GM10248 (cell line): ENCODE measurements at regions not wholly inside any gene's neighbourhood (a gene's known extent, or its start where the extent isn't known, plus 50 kb on each side); places are given as distances from the start of the nearest gene placed in this dataset.

Experiments
- CTCF ChIA-PET: fragments of 300-600 bp; sonication (Branson Sonifier 250); formaldehyde crosslinking; extraction: SDS; loops from one replicate; lab custom pipeline; 2021; ENCODE audit warnings: antibody characterized with exemption; lab: Yijun Ruan, JAX
- POLR2A ChIA-PET: fragments of 350-650 bp; sonication (Branson Sonifier 250); formaldehyde crosslinking; extraction: SDS; loops from one replicate; lab custom pipeline; 2020; ENCODE audit warnings: antibody characterized with exemption; lab: Yijun Ruan, JAX
- DNase-seq: peaks from one replicate; pipeline ENCODE4 v3.0.0; 2012; ENCODE audit errors: extremely low spot score
- CTCF ChIP-seq: IDR thresholded peaks from 2 replicates; pipeline ENCODE4 v1.5.1; 2012; ENCODE audit warnings: mild to moderate bottlenecking, low read depth; ENCODE audit errors: extremely low read depth, missing control alignments, control extremely low read depth

GRCh38 chr6:170111816-170112582 is 178.9 kb downstream of the DLL1 start:
- no peak for TF ChIP-seq CTCF
- ChIA-PET CTCF (no interaction called here), POLR2A (no interaction called here)
- DNase-seq, result no peak

DNA sequence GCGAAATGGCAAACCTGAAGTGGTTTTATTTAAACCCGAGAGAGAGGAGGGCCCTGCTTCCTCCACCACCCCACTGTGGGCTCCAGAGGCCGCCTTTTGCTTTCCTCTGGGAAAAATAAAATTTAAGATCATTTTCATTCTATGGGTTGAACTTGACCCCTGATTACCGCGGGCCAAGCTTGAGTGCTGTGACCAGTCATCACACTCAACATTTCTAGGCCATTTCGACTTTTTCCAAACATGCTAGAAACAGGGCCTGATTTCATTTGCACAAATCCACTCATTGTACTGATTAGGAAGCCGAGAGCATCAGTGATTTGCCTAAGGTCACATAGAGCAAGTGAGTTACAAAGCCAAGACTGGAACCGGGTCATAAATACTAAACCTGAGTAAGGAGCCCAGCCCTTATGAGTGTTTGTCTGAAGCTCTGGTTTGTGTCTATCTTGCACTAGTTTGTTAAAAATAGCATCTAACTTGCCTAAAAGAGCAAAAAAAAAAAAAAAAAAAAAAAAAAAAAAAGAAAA is 179.7 kb downstream of the DLL1 start:
- POLR2A ChIA-PET, result no interaction called here
- no peak for DNase-seq
- CTCF ChIA-PET, result no interaction called here
- TF ChIP-seq CTCF, result no peak

DNA sequence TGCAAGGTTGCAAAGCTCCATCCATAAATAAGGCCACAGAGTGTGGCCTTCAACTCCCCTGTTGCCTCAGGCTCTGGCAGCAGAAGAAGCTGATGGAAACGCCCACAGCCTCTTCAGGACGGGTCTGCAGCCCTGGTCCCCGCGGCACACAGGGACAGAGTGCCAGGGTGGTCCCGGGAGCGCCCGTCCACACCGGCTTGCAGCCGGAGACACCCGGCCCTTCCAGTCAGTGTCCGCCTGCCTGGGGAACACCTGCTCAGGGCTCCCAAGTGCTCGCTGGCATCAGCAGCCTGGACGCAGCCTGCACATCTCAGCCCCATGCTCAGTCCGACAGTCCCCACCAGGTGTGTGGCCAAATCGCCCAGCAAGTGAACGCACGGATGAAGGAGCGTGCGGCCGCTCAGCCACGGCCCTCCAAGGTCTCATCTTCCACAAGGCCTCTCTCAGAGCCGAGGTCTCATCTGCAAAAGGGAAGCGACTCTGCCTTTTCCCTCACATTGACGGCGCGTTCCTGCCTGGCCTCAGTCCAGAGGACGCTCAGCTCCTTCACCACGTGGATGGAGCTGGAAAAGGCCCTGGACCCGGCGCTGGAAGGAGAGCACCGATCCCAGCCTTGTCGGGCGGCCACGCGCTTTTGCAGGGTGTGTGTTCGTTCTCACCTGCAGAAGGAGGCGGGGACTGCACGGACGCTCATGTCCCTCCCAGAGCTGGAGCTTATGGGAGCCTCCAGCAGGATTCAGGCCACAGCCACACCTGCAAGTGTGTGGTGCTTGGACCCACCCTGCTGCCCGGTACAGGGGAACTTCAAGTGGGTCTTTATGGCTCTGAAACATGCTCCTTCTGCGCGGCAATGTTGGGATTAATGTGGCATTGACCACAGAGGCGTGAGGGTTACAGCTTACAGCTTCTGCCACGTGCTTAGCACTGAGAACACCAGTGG is 180.4 kb downstream of the DLL1 start:
- no peak for TF ChIP-seq CTCF
- ChIA-PET POLR2A (no interaction called here), CTCF (interaction anchor here (1.0 kb wide), 1 partner anchor 18 kb away, joined by 3 read pairs; no protein-coding TSS in a partner anchor)
- DNase-seq, result no peak

GRCh38 chr6:170108890-170109587 is 181.8 kb downstream of the DLL1 start:
- POLR2A ChIA-PET, result no interaction called here

GRCh38 chr6:170108456-170108855 is 182.4 kb downstream of the DLL1 start:
- CTCF ChIA-PET, result interaction anchor here (1.3 to 1.7 kb wide), 2 partner anchors 8 to 13 kb away, joined by 3 read pairs; no protein-coding TSS in a partner anchor
- no peak for TF ChIP-seq CTCF
- POLR2A ChIA-PET, result no interaction called here
- DNase-seq, result no peak

More at GRCh38 chr6:170108890-170109587, 181.8 kb downstream of the DLL1 start:
- no peak for TF ChIP-seq CTCF
- CTCF ChIA-PET, result interaction anchor here (1.3 kb wide), 1 partner anchor 14 kb away, joined by 3 read pairs; no protein-coding TSS in a partner anchor
- DNase-seq, result no peak
